HUES64 (cell line): ENCODE measurements at regions not wholly inside any gene's neighbourhood (a gene's known extent, or its start where the extent isn't known, plus 50 kb on each side); places are given as distances from the start of the nearest gene placed in this dataset.
"Not testable (repeated sequence)": the region's sequence is repeated elsewhere in the genome, so short reads cannot be mapped to it uniquely, and the experiment has no call there.

Experiments used
- H3K27ac ChIP-seq: 2 replicates; pipeline ENCODE4 v1.7.0; 2013; ENCODE audit warnings: low read depth, low read length, inconsistent platforms
- H3K27me3 ChIP-seq: 2 replicates; pipeline ENCODE4 v1.6.1; 2013; ENCODE audit warnings: mild to moderate bottlenecking, low read length; ENCODE audit not compliant: insufficient read depth
- H3K36me3 ChIP-seq: 2 replicates; pipeline ENCODE4 v1.6.1; 2013; ENCODE audit warnings: mild to moderate bottlenecking, low read length; ENCODE audit not compliant: insufficient read depth
- H3K4me1 ChIP-seq: 2 replicates; pipeline ENCODE4 v1.6.1; 2013; ENCODE audit warnings: mild to moderate bottlenecking, low read length, moderate library complexity; ENCODE audit not compliant: insufficient read depth
- H3K4me3 ChIP-seq: 2 replicates; pipeline ENCODE4 v1.5.1; 2013; ENCODE audit warnings: mild to moderate bottlenecking, low read length, moderate library complexity
- H3K9ac ChIP-seq: 2 replicates; pipeline ENCODE4 v1.6.1; 2013; ENCODE audit warnings: mild to moderate bottlenecking, low read depth, low read length
- H3K9me3 ChIP-seq: 2 replicates; pipeline ENCODE4 v1.6.1; 2013; ENCODE audit warnings: low read depth, low read length; ENCODE audit not compliant: insufficient read depth
- WGBS: fragments of 150-250, 120-280 bp; methylation state at CpG from one replicate; pipeline ENCODE4 v1.1.7; 2013; ENCODE audit warnings: missing lambda C conversion rate; 5-methylcytosine and 5-hydroxymethylcytosine counted together

DNA sequence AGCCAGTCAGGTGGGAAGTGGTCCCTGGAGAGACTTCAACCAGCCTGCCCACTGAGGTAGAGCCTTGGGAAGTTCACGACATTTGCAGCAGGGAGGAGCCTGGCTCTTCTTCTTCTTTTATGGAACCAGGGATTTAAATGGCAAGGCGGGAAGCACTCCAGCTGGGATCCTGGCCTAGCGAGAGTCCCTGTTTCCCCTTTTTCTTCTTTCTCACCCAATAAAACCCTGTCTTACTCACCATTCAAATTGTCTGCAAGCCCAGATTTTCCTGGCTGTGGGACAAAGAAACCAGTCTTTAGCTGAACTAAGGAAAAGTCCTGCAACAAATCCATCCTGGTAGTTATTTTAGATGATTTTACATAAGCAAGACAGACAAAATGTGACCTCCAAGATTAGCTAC is 503.7 kb downstream of the CDH10 start:
- H3K9me3 ChIP-seq, result no peaks in the 10 kb centered on the region

DNA sequence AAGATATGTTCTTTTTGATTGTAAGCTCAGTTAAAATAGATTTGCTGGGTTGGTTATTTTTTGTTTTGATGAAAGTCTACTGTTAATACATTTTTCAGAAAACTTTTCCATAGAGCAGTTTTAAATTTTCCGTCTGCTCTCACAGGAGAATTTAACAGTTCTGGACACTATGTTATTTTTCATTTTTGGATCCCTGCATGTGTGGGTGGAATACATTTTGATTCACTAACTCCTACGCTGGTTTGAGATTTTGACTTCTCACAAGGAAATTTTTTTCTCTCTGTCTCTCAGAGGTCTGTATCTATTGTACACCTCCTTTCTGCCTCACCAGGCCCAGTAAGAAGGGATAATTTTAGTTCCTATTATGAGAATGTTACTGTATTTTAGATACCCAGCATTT is 502.4 kb downstream of the CDH10 start:
- Histone ChIP-seq H3K36me3 (no peaks in the 10 kb centered on the region), H3K4me3 (no peak overlapping the region), H3K9ac (no peak overlapping the region), H3K27me3 (no peaks in the 10 kb centered on the region), H3K9me3 (no peaks in the 10 kb centered on the region), H3K4me1 (no peaks in the 10 kb centered on the region), H3K27ac (no peak overlapping the region)
- 100% methylated on average over 1 of the region's 2 CpGs for WGBS

More for the DNA sequence above, 503.7 kb downstream of the CDH10 start:
- WGBS, result 83% methylated on average over 3 of the region's 3 CpGs
- no peak overlapping the region for H3K27ac ChIP-seq
- H3K4me3 ChIP-seq, result no peak overlapping the region
- H3K27me3 ChIP-seq, result no peaks in the 10 kb centered on the region
- H3K4me1 ChIP-seq, result no peaks in the 10 kb centered on the region
- H3K36me3 ChIP-seq, result no peaks in the 10 kb centered on the region
- no peak overlapping the region for H3K9ac ChIP-seq

DNA sequence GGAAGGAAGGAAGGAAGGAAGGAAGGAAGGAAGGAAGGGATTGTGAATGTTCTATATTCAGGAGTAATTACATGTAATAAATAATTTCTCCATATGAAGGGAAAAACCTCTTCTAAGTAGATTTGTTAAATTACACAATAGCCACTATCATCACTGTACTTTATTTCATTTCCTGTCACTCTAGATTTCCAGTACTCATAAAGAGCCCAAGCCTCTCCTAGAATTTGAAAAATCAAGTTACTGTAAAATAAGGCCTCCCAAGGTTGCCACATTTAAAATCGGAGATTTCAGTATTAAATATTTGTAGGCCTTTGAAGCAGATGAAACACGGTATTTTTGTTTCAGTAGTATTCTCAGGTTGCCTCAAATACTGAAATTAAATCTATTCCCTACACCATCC is 499.0 kb downstream of the CDH10 start:
- Histone ChIP-seq H3K9me3 (no peaks in the 10 kb centered on the region), H3K27me3 (no peaks in the 10 kb centered on the region), H3K4me3 (no peak overlapping the region), H3K36me3 (no peaks in the 10 kb centered on the region), H3K27ac (no peak overlapping the region), H3K4me1 (no peaks in the 10 kb centered on the region), H3K9ac (no peak overlapping the region)
- 95% methylated on average over 2 of the region's 2 CpGs for WGBS

DNA sequence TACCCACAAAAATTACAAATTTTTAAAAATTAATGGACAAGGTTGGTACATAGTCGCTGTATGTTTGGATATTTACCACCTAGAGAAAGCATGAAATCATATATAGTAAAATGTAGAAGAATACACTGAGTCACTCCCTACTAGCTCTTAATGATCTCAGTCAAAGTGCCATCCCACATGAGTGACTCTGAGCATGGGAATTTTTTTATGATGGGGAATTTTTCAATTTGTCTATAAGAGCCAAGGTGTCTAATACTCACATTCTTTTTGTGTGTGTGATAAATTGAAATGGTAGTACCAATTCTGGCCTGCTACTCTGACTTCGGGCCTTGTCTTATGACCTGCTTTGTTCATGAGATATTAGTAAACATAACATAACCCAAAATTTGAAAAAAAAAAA is 483.2 kb downstream of the CDH10 start:
- Histone ChIP-seq H3K4me1 (no peaks in the 10 kb centered on the region), H3K36me3 (no peaks in the 10 kb centered on the region), H3K27ac (no peak overlapping the region), H3K27me3 (no peaks in the 10 kb centered on the region), H3K4me3 (no peak overlapping the region), H3K9ac (no peak overlapping the region), H3K9me3 (no peaks in the 10 kb centered on the region)
- WGBS, result no CpG with 5 or more reads among the region's 2 CpGs

DNA sequence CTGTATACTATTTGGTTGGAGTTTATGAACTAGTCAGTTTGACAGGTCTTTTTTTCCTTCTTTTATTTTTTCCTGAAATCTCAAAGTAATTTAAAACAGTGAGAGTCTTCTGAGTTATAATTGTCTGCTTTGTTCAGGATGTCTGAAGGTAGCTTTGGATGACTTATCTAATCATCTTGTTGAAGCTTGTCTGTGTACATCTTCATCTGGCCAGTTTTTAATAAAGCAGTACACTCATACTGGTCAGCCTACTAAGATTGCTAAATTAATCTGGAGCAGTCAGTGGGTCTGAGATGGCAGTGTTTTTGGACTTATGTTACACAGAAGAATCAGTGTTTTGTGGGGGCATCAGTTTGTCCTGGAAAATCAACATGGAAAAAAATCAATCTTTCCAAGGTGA is 482.4 kb downstream of the CDH10 start:
- Histone ChIP-seq H3K4me1 (no peaks in the 10 kb centered on the region), H3K4me3 (no peak overlapping the region), H3K27ac (no peak overlapping the region), H3K9me3 (no peaks in the 10 kb centered on the region), H3K9ac (no peak overlapping the region), H3K36me3 (no peaks in the 10 kb centered on the region), H3K27me3 (no peaks in the 10 kb centered on the region)

DNA sequence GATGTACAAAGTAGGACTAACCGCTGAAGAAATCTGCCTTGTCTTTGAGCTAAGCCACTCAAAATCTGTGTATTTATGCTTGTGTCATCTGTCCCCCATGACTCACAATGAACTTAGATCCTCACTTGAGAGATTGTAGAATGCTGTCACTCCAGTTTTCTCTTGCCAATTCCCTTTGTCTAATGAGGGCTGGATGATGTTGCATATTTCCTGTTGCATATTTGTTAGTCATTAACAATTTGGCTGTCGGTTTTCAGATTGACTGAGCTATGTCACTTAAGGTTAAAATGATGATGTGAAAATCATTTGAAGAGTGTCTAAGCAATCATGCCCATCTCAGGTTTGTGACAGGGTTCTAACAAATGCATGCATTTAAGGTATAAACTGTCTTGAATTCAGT is 481.7 kb downstream of the CDH10 start:
- no peaks in the 10 kb centered on the region for H3K27me3 ChIP-seq
- H3K36me3 ChIP-seq, result no peaks in the 10 kb centered on the region
- H3K9me3 ChIP-seq, result no peaks in the 10 kb centered on the region
- no peak overlapping the region for H3K27ac ChIP-seq
- H3K9ac ChIP-seq, result no peak overlapping the region
- H3K4me3 ChIP-seq, result no peak overlapping the region
- WGBS, result 95% methylated on average over 2 of the region's 2 CpGs
- H3K4me1 ChIP-seq, result no peaks in the 10 kb centered on the region

DNA sequence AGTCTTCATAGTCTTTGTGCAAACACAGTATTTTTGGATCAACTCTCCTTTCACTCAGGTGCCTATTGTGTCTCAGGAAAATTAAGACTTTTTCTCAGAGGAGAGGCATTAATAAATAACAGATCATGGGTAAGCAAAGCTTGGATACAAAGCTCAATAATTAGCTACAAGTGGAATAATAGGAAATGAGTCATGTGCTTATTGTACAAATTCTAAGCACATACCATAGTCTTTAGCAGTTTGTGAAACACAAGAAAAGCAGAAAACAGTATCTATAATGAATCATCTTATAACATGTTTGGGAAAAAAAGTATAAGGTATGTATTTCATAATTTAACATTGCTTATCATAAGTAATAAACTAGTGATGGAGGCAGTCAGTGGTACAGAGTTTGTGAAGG is 477.0 kb downstream of the CDH10 start:
- Histone ChIP-seq H3K4me1 (no peaks in the 10 kb centered on the region), H3K9me3 (no peaks in the 10 kb centered on the region), H3K9ac (no peak overlapping the region), H3K27me3 (no peaks in the 10 kb centered on the region), H3K27ac (no peak overlapping the region), H3K4me3 (no peak overlapping the region), H3K36me3 (no peaks in the 10 kb centered on the region)

DNA sequence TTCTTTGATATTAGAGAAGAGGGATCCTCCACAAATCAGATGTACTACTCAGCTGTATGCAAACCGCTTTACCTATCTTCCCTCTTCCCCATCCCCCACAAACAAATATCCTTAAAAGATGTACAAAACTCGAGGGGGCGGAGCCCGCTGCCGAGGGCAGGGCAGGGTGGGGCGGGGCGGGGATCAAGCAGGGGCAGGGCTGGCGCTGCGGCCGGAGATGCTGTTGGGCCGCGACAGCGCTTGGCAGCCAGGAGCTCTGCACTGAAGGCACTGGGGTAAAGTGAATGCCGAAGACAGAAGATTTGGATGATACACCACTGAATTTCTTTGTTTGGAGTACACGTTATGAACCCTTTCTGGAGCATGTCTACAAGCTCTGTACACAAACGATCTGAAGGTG is 474.8 kb downstream of the CDH10 start:
- WGBS, result 96% methylated on average over 16 of the region's 16 CpGs
- Histone ChIP-seq H3K9me3 (no peaks in the 10 kb centered on the region), H3K27ac (no peak overlapping the region), H3K4me3 (no peak overlapping the region), H3K9ac (no peak overlapping the region), H3K27me3 (no peaks in the 10 kb centered on the region), H3K4me1 (peaks cover 9% of the 10 kb centered on the region; the same call in 1 of the 2 replicates), H3K36me3 (no peaks in the 10 kb centered on the region)

DNA sequence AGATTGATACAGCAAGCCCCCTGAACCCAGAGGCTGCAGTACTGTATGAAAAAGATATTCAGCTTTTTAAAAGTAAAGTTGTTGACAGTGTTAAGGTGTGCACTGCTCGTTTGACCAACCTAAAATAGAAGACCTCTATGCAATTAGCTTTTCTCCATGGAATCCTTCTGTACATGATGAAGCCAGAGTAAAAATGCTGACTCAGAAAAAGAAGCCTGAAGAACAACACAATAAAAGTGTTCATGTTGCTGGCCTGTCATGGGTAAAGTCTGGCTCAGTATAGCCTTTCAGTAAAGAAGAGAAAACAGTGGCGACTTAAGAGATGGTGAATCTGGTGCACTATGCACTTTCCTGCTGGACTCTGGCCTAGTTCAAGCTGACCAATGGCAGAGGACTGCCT is 473.8 kb downstream of the CDH10 start:
- not testable (repeated sequence) for H3K9me3 ChIP-seq, H3K9ac ChIP-seq, H3K4me3 ChIP-seq, H3K36me3 ChIP-seq, H3K4me1 ChIP-seq, H3K27ac ChIP-seq, H3K27me3 ChIP-seq
- 98% methylated on average over 2 of the region's 2 CpGs for WGBS

DNA sequence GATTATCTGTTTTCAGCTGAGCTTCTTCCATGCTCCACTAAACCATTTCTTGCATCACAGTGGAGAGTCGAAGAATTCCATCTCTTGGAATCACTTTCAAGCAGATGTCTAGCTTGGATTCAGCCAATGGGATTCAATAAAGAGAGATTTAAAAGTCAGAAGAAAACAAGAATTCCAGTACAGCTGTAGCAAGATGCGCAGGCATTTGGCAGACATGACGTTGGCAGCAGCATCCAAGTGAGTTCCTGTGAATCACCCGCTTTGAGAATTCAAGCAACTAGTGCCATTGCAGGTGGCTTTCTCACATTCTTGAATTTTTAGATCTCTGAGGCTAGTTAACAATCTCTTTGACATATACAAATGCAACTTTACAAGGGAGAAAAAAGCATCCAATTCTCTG is 467.0 kb downstream of the CDH10 start:
- Histone ChIP-seq H3K9me3 (no peaks in the 10 kb centered on the region), H3K4me3 (no peak overlapping the region), H3K9ac (no peak overlapping the region), H3K27me3 (no peaks in the 10 kb centered on the region), H3K4me1 (peaks cover 9% of the 10 kb centered on the region; the same call in 1 of the 2 replicates), H3K27ac (no peak overlapping the region), H3K36me3 (no peaks in the 10 kb centered on the region)
- 87% methylated on average over 4 of the region's 4 CpGs for WGBS

DNA sequence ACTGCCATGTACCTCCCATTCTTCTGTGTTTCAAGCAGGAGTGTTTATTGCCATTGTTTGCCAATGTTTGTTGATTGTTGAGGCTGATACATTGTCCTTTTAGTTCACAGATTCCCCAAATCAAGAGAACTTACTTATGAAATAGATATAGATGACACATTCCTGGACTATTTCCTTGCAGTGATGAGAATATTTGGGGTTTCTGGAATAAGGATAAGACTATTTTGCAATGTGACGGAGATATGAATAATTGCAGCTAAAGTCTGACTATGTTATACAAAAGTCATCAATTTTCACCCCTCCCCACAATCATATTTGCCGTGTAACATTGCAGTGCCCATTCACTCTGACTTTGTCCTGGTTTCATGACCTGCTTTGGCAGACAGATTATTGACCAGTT is 460.8 kb downstream of the CDH10 start:
- WGBS, result 98% methylated on average over 2 of the region's 2 CpGs
- Histone ChIP-seq H3K27ac (no peak overlapping the region), H3K36me3 (no peaks in the 10 kb centered on the region), H3K4me3 (no peak overlapping the region), H3K9ac (no peak overlapping the region), H3K9me3 (no peaks in the 10 kb centered on the region), H3K4me1 (no peaks in the 10 kb centered on the region), H3K27me3 (no peaks in the 10 kb centered on the region)

DNA sequence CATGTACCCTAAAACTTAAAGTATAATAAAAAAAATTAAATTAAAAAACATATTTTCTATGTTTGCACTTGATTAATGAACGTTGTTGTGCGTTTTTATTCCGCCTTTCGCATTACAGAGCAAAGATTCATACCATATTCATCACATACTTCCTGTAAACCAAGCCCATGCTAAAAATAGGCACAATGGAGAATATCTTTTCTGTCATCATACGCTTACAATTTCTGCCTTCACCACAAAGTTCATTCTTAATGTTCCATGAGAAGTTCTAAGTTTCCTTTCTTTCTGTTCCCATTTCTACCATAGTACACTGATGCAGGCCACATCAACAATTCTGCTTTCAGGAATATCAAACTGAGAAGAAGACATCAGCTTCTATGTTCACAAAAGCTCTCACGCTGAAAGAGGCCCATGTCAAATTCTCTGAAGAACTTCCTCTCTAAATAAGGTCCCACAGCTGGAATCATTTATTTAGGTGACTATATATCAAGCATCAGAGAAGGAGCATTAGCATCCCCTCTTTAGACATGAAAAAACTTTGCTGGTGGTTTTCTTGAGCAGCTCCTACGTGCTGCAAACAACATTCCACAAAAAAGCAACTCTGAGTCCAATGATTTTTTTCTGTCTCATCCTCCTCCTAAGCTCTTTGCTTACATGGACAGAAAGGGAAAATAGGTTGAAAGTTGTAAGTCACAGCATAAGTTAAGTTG is 456.4 kb downstream of the CDH10 start:
- WGBS, result 96% methylated on average over 7 of the region's 7 CpGs
- no peak overlapping the region for H3K4me3 ChIP-seq
- H3K9me3 ChIP-seq, result no peaks in the 10 kb centered on the region
- no peaks in the 10 kb centered on the region for H3K36me3 ChIP-seq
- no peak overlapping the region for H3K9ac ChIP-seq
- H3K4me1 ChIP-seq, result no peaks in the 10 kb centered on the region
- H3K27ac ChIP-seq, result no peak overlapping the region
- no peaks in the 10 kb centered on the region for H3K27me3 ChIP-seq
